Gastroesophageal sphincter (tissue), 4 donors: ENCODE measurements at regions not wholly inside any gene's neighbourhood (a gene's known extent, or its start where the extent isn't known, plus 50 kb on each side); places are given as distances from the start of the nearest gene placed in this dataset.

ENCODE experiments used
- ATAC-seq: fragments of 150-250 bp; one replicate; pipeline ENCODE4 v1.9.1; 2016; ENCODE audit warnings: mild to moderate bottlenecking, moderate library complexity
- H3K27ac ChIP-seq, 4 donors: fragments of 200-600 bp; sonication (generic) in 3 of 4; 1 replicate in 3 of 4; 2 replicates in 1 of 4; pipeline ENCODE4 v1.5.1; 2016 to 2019
- H3K27me3 ChIP-seq: fragments of 200-600 bp; sonication (generic); one replicate; pipeline ENCODE4 v1.5.1; 2019
- H3K36me3 ChIP-seq, 2 donors: fragments of 200-600 bp; sonication (generic); one replicate each; pipeline ENCODE4 v1.5.1; 2019; ENCODE audit warnings: control low read depth in 1 of 2
- H3K4me1 ChIP-seq, 3 donors: fragments of 200-600 bp; sonication (generic); 1 replicate in 2 of 3; 2 replicates in 1 of 3; pipeline ENCODE4 v1.5.1; 2016 to 2019; ENCODE audit warnings: control low read depth in 2 of 3
- H3K4me3 ChIP-seq, 2 donors: fragments of 200-600 bp; sonication (generic); one replicate each; pipeline ENCODE4 v1.5.1; 2019; ENCODE audit warnings: mild to moderate bottlenecking in 1 of 2, moderate library complexity in 1 of 2
- H3K9me3 ChIP-seq, 3 donors: fragments of 200-600 bp; sonication (generic); one replicate each; pipeline ENCODE4 v1.5.1; 2017 to 2019; ENCODE audit warnings: control low read depth in 2 of 3
- CTCF ChIP-seq, 4 experiments: fragments of 200-600 bp in 2 of 4; fragments of 450-650 bp in 2 of 4; sonication (generic) in 1 of 4; IDR thresholded peaks; one replicate each; pipeline ENCODE4 v1.5.1; 2017 to 2019; ENCODE audit warnings: antibody characterized with exemption in 4 of 4, mild to moderate bottlenecking in 2 of 4, moderate library complexity in 2 of 4
- EP300 ChIP-seq: sonication (generic); formaldehyde crosslinking; IDR thresholded peaks from one replicate; pipeline ENCODE4 v1.6.1; 2017; ENCODE audit warnings: antibody characterized with exemption, mild to moderate bottlenecking
- POLR2A ChIP-seq, 2 donors: fragments of 450-650 bp; IDR thresholded peaks; one replicate each; pipeline ENCODE4 v1.6.1; 2017; ENCODE audit warnings: antibody characterized with exemption in 2 of 2, mild to moderate bottlenecking in 2 of 2, moderate library complexity in 1 of 2
- POLR2AphosphoS5 ChIP-seq: sonication (generic); formaldehyde crosslinking; IDR thresholded peaks from one replicate; pipeline ENCODE4 v1.6.1; 2017; ENCODE audit warnings: antibody characterized with exemption
- WGBS, 2 donors: methylation state at CpG; one replicate each; pipeline ENCODE4 v1.1.5; 2018; ENCODE audit warnings: low coverage in 1 of 2; 5-methylcytosine and 5-hydroxymethylcytosine counted together

GRCh38 chr5:114152656-114153360, 209.1 kb upstream of the KCNN2 start:
- whole genome bisulfite sequencing, 2 donors = 77 to 88% methylated on average over 7 to 8 of the region's 8 CpGs
- ATAC-seq = no peak
- Histone ChIP-seq H3K36me3 (no peaks in the 10 kb centered on the region), H3K4me1 (no peaks in the 10 kb centered on the region), H3K27ac (no peak overlapping the region), H3K27me3 (no peaks in the 10 kb centered on the region), H3K4me3 (no peak overlapping the region), H3K9me3 (peaks cover 0 to 25% (median 0%) of the 10 kb centered on the region in 3 donors)
- TF ChIP-seq CTCF (IDR thresholded peaks at IDR 0.05) = no peak
- TF ChIP-seq POLR2AphosphoS5 = no peak
- TF ChIP-seq EP300 = no peak
- TF ChIP-seq POLR2A (IDR thresholded peaks at IDR 0.05) = no peak

- H3K27me3 ChIP-seq = no peaks in the 10 kb centered on the region
- no peak for TF ChIP-seq POLR2A (IDR thresholded peaks at IDR 0.05)
- TF ChIP-seq CTCF (IDR thresholded peaks at IDR 0.05) = no peak
- no peak for TF ChIP-seq EP300
- no peak for TF ChIP-seq POLR2AphosphoS5
- 88 to 100% methylated on average over 1 to 2 of the region's 2 CpGs for WGBS, 2 donors
- H3K4me1 ChIP-seq = no peaks in the 10 kb centered on the region
- no peaks in the 10 kb centered on the region for H3K36me3 ChIP-seq
- H3K9me3 ChIP-seq = peaks cover 0 to 25% (median 0%) of the 10 kb centered on the region in 3 donors
- no peak overlapping the region for H3K27ac ChIP-seq
- no peak overlapping the region for H3K4me3 ChIP-seq
- ATAC-seq = no peak
These were observed 208.5 kb upstream of the KCNN2 start for GRCh38 chr5:114153392-114153791.

- H3K36me3 ChIP-seq = no peaks in the 10 kb centered on the region
- H3K27ac ChIP-seq = no peak overlapping the region
- WGBS, 2 donors = 57 to 71% methylated on average over 1 of the region's 1 CpG
- H3K9me3 ChIP-seq = peaks cover 0 to 25% (median 0%) of the 10 kb centered on the region in 3 donors
- no peaks in the 10 kb centered on the region for H3K4me1 ChIP-seq
- no peaks in the 10 kb centered on the region for H3K27me3 ChIP-seq
- ATAC-seq = no peak
- no peak overlapping the region for H3K4me3 ChIP-seq
- TF ChIP-seq EP300 (no peak), POLR2A (IDR thresholded peaks at IDR 0.05) (no peak), CTCF (IDR thresholded peaks at IDR 0.05) (no peak), POLR2AphosphoS5 (no peak)
These were observed 208.0 kb upstream of the KCNN2 start for GRCh38 chr5:114153833-114154232.

- H3K4me1 ChIP-seq = no peaks in the 10 kb centered on the region
- H3K27ac ChIP-seq = no peak overlapping the region
- no peaks in the 10 kb centered on the region for H3K36me3 ChIP-seq
- TF ChIP-seq CTCF (IDR thresholded peaks at IDR 0.05) = no peak
- TF ChIP-seq POLR2A (IDR thresholded peaks at IDR 0.05) = no peak
- no peak for TF ChIP-seq POLR2AphosphoS5
- no peak for TF ChIP-seq EP300
- no peak overlapping the region for H3K4me3 ChIP-seq
- H3K9me3 ChIP-seq = peaks cover 0 to 15% (median 0%) of the 10 kb centered on the region in 3 donors
- H3K27me3 ChIP-seq = no peaks in the 10 kb centered on the region
- WGBS, 2 donors = 68% methylated on average over 5 of the region's 5 CpGs; no CpG with 5 or more reads in 1 of the 2 donors
- no peak for ATAC-seq
These were observed 195.8 kb upstream of the KCNN2 start for GRCh38 chr5:114166081-114166480.

- Histone ChIP-seq H3K36me3 (no peaks in the 10 kb centered on the region), H3K9me3 (peaks cover 0 to 10% (median 0%) of the 10 kb centered on the region in 3 donors), H3K4me3 (no peak overlapping the region), H3K27me3 (no peaks in the 10 kb centered on the region), H3K4me1 (no peaks in the 10 kb centered on the region), H3K27ac (no peak overlapping the region)
- TF ChIP-seq CTCF (IDR thresholded peaks at IDR 0.05) (no peak), EP300 (no peak), POLR2AphosphoS5 (no peak), POLR2A (IDR thresholded peaks at IDR 0.05) (no peak)
- WGBS, 2 donors = 94 to 100% methylated on average over 2 of the region's 2 CpGs
- ATAC-seq = no peak
These were observed 187.7 kb upstream of the KCNN2 start for GRCh38 chr5:114174131-114174530.
